A549 (cell line): ENCODE measurements at regions not wholly inside any gene's neighbourhood (a gene's known extent, or its start where the extent isn't known, plus 50 kb on each side); places are given as distances from the start of the nearest gene placed in this dataset.

Source experiments
- ATAC-seq, 2 experiments: fragments of 200-7000 bp in 1 of 2; fragments of >200 bp in 1 of 2; cut with Nextera tagmentation in 1 of 2; cut with Tn5 transposase in 1 of 2; 3 replicates each; pipeline versions ENCODE4 v1.8.0 to v1.9.1; 2018 to 2020; ENCODE audit warnings: mild to moderate bottlenecking in 1 of 2, moderate library complexity in 1 of 2
- CTCF ChIA-PET: fragments of 300-600 bp; sonication (Branson Sonifier 250); formaldehyde crosslinking; extraction: SDS; loops from one replicate; lab custom pipeline; 2021; ENCODE audit warnings: antibody characterized with exemption, inconsistent platforms; lab: Yijun Ruan, JAX
- POLR2A ChIA-PET: fragments of 350-600 bp; formaldehyde crosslinking; extraction: SDS; loops from one replicate; lab custom pipeline; 2021; ENCODE audit warnings: antibody characterized with exemption, inconsistent platforms; lab: Yijun Ruan, JAX
- DNase-seq, 2 experiments: peaks; one replicate each; pipeline versions ENCODE4 v3.0.0 to v3.0.0-alpha.2; 2011 to 2016; ENCODE audit warnings: low read depth in 1 of 2, low spot score in 1 of 2
- FAIRE-seq: peaks from 2 replicates; lab custom pipeline; 2011; peaks lifted over from hg19 to GRCh38; lab: Jason Lieb, UNC
- H3K27ac ChIP-seq, 2 experiments: fragments of >200 bp; sonication (Bioruptor Twin); formaldehyde crosslinking; 3 replicates each; pipeline ENCODE4 v1.5.1; 2016 to 2017
- H3K4me1 ChIP-seq: fragments of >200 bp; sonication (Bioruptor Twin); formaldehyde crosslinking; 3 replicates; pipeline ENCODE4 v1.6.1; 2016
- H3K4me2 ChIP-seq: fragments of >200 bp; sonication (Bioruptor Twin); formaldehyde crosslinking; 3 replicates; pipeline ENCODE4 v1.6.1; 2016
- H3K4me3 ChIP-seq: fragments of >200 bp; sonication (Bioruptor Twin); formaldehyde crosslinking; 3 replicates; pipeline ENCODE4 v1.5.1; 2016
- H3K9me3 ChIP-seq: fragments of >200 bp; sonication (Bioruptor Twin); formaldehyde crosslinking; 3 replicates; pipeline ENCODE4 v1.6.1; 2016
- CHD2 ChIP-seq: fragments of 150-350 bp; IDR thresholded peaks from 2 replicates; pipeline ENCODE4 v1.6.1; 2014; ENCODE audit warnings: low read length; ENCODE audit not compliant: partially characterized antibody
- CTCF ChIP-seq: fragments of >200 bp; sonication (Bioruptor Twin); formaldehyde crosslinking; IDR thresholded peaks from 3 replicates; pipeline ENCODE4 v1.5.1; 2016
- EHF ChIP-seq: fragments of 250-450 bp; sonication (Bioruptor Pico); IDR thresholded peaks from 2 replicates; pipeline ENCODE4 v1.5.0; 2020; ENCODE audit warnings: mild to moderate bottlenecking
- EHMT2 ChIP-seq: fragments of 200-600 bp; sonication (generic); IDR thresholded peaks from 2 replicates; pipeline ENCODE4 v1.6.1; 2016; ENCODE audit warnings: antibody characterized with exemption, low read depth, mild to moderate bottlenecking, moderate library complexity
- EP300 ChIP-seq, 2 experiments: fragments of >200 bp; sonication (Bioruptor Twin); formaldehyde crosslinking; IDR thresholded peaks; 2 replicates in 1 of 2; 3 replicates in 1 of 2; pipeline ENCODE4 v1.6.1; 2016 to 2017
- ESRRA ChIP-seq: fragments of 150-350 bp; IDR thresholded peaks from 2 replicates; pipeline ENCODE4 v1.6.1; 2014; ENCODE audit warnings: mild to moderate bottlenecking, low read length, borderline replicate concordance
- FOSB ChIP-seq: fragments of 250-450 bp; sonication (Bioruptor Pico); IDR thresholded peaks from 2 replicates; pipeline ENCODE4 v1.5.0; 2020; ENCODE audit warnings: mild to moderate bottlenecking, moderate library complexity
- GATA3 ChIP-seq: IDR thresholded peaks from 2 replicates; pipeline ENCODE4 v1.6.1; 2012; ENCODE audit warnings: borderline replicate concordance
- HEYL ChIP-seq: fragments of 250-450 bp; sonication (Bioruptor Pico); IDR thresholded peaks from 2 replicates; pipeline ENCODE4 v1.8.0; 2021; ENCODE audit warnings: mild to moderate bottlenecking, moderate library complexity
- HMGXB4 ChIP-seq: fragments of 250-450 bp; sonication (Bioruptor Pico); IDR thresholded peaks from 2 replicates; pipeline ENCODE4 v1.5.0; 2021; ENCODE audit warnings: mild to moderate bottlenecking, moderate library complexity, borderline replicate concordance
- HOXA7 ChIP-seq: fragments of 250-450 bp; sonication (Bioruptor Pico); IDR thresholded peaks from 2 replicates; pipeline ENCODE4 v1.5.0; 2020; ENCODE audit warnings: mild to moderate bottlenecking, moderate library complexity
- HOXB5 ChIP-seq: fragments of 250-450 bp; sonication (Bioruptor Pico); IDR thresholded peaks from 2 replicates; pipeline ENCODE4 v1.5.0; 2020; ENCODE audit warnings: mild to moderate bottlenecking, moderate library complexity
- JUN ChIP-seq, 2 experiments: fragments of >200 bp; sonication (Bioruptor Twin); formaldehyde crosslinking; IDR thresholded peaks; 2 replicates in 1 of 2; 3 replicates in 1 of 2; pipeline ENCODE4 v1.6.1; 2016 to 2017
- MAFK ChIP-seq: fragments of 450-650 bp; IDR thresholded peaks from 2 replicates; pipeline ENCODE4 v1.6.1; 2014; ENCODE audit not compliant: partially characterized antibody
- MAX ChIP-seq: IDR thresholded peaks from 2 replicates; pipeline ENCODE4 v1.6.1; 2012
- NPAS2 ChIP-seq: fragments of 250-450 bp; sonication (Bioruptor Pico); IDR thresholded peaks from 2 replicates; pipeline ENCODE4 v1.8.0; 2022; ENCODE audit warnings: mild to moderate bottlenecking, moderate library complexity, borderline replicate concordance
- PHF8 ChIP-seq: fragments of 200-600 bp; sonication (generic); IDR thresholded peaks from 2 replicates; pipeline ENCODE4 v1.6.1; 2016; ENCODE audit warnings: low read depth, mild to moderate bottlenecking, antibody characterized with exemption, moderate library complexity, borderline replicate concordance
- RCOR1 ChIP-seq: fragments of 150-350 bp; IDR thresholded peaks from 2 replicates; pipeline ENCODE4 v1.6.1; 2014; ENCODE audit warnings: antibody characterized with exemption, low read length, low read depth
- RNF2 ChIP-seq: fragments of 200-600 bp; sonication (generic); IDR thresholded peaks from 2 replicates; pipeline ENCODE4 v1.6.1; 2016; ENCODE audit warnings: low read depth, mild to moderate bottlenecking, antibody characterized with exemption, moderate library complexity, borderline replicate concordance
- TFCP2L1 ChIP-seq: fragments of 250-450 bp; sonication (Bioruptor Pico); IDR thresholded peaks from 2 replicates; pipeline ENCODE4 v1.5.0; 2021; ENCODE audit warnings: mild to moderate bottlenecking
- USF2 ChIP-seq: fragments of 450-650 bp; IDR thresholded peaks from 2 replicates; pipeline ENCODE4 v1.6.1; 2014; ENCODE audit warnings: antibody characterized with exemption
- ZFP36 ChIP-seq: fragments of 450-650 bp; IDR thresholded peaks from 2 replicates; pipeline ENCODE4 v1.6.1; 2014; ENCODE audit warnings: borderline replicate concordance; ENCODE audit not compliant: partially characterized antibody
- ZSCAN20 ChIP-seq: fragments of 250-450 bp; sonication (Bioruptor Pico); IDR thresholded peaks from 2 replicates; pipeline ENCODE4 v1.8.0; 2022; ENCODE audit warnings: mild to moderate bottlenecking, moderate library complexity
- WGBS: methylation state at CpG from one replicate; pipeline ENCODE4 v1.1.6; 2017; ENCODE audit errors: missing lambda C conversion rate; 5-methylcytosine and 5-hydroxymethylcytosine counted together
- TF ChIP-seq, protein P1 (sequence below): fragments of >200 bp; sonication (Bioruptor Twin); formaldehyde crosslinking; IDR thresholded peaks from 3 replicates; pipeline ENCODE4 v1.6.1; 2016
- TF ChIP-seq, protein P2 (sequence below): fragments of 200-600 bp; sonication (generic); IDR thresholded peaks from 2 replicates; pipeline ENCODE4 v1.6.1; 2016; ENCODE audit warnings: antibody characterized with exemption, mild to moderate bottlenecking, moderate library complexity

DNA sequence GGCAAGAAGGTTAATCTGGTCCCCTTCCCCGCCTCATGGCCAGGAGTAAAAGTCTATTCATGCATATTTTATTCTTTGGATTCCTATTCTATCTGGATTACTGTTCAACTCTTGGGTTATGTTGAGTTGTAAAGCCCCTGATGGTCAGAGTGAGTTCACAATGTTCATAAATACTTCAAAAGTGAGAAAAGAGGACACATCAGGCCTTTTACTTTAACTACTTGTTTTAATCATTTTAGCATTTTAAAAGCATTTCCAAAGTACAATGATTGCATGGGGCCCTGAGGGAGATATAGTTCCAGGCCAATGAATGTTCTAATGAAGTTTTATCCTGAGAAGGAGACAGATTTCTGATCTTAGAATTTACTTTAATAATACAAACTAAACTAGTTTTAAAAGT lies 93.9 kb downstream of the BOD1 start:
- Histone ChIP-seq H3K4me3 (no peak overlapping the region), H3K27ac (no peak overlapping the region), H3K4me1 (no peaks in the 10 kb centered on the region), H3K4me2 (no peak overlapping the region), H3K9me3 (peaks cover 12% of the 10 kb centered on the region; the same call in 2 of the 3 replicates)
- DNase-seq, result no peak
- 43% methylated on average over 1 of the region's 1 CpG for WGBS
- TF ChIP-seq HOXB5 (CRISPR knock-in tag), result no peak
- TF ChIP-seq CTCF, result no peak
- TF ChIP-seq EP300 (IDR thresholded peaks at IDR 0.05), result no peak
- TF ChIP-seq, protein P1, sequence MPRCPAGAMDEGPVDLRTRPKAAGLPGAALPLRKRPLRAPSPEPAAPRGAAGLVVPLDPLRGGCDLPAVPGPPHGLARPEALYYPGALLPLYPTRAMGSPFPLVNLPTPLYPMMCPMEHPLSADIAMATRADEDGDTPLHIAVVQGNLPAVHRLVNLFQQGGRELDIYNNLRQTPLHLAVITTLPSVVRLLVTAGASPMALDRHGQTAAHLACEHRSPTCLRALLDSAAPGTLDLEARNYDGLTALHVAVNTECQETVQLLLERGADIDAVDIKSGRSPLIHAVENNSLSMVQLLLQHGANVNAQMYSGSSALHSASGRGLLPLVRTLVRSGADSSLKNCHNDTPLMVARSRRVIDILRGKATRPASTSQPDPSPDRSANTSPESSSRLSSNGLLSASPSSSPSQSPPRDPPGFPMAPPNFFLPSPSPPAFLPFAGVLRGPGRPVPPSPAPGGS, result no peak
- TF ChIP-seq FOSB (CRISPR knock-in tag), result no peak
- TF ChIP-seq EHMT2, result no peak
- no peak for TF ChIP-seq RCOR1
- no peak for TF ChIP-seq TFCP2L1 (CRISPR knock-in tag)
- TF ChIP-seq EHF (CRISPR knock-in tag), result no peak
- TF ChIP-seq GATA3, result no peak
- TF ChIP-seq ESRRA, result no peak
- TF ChIP-seq MAX, result no peak
- TF ChIP-seq, protein P2, sequence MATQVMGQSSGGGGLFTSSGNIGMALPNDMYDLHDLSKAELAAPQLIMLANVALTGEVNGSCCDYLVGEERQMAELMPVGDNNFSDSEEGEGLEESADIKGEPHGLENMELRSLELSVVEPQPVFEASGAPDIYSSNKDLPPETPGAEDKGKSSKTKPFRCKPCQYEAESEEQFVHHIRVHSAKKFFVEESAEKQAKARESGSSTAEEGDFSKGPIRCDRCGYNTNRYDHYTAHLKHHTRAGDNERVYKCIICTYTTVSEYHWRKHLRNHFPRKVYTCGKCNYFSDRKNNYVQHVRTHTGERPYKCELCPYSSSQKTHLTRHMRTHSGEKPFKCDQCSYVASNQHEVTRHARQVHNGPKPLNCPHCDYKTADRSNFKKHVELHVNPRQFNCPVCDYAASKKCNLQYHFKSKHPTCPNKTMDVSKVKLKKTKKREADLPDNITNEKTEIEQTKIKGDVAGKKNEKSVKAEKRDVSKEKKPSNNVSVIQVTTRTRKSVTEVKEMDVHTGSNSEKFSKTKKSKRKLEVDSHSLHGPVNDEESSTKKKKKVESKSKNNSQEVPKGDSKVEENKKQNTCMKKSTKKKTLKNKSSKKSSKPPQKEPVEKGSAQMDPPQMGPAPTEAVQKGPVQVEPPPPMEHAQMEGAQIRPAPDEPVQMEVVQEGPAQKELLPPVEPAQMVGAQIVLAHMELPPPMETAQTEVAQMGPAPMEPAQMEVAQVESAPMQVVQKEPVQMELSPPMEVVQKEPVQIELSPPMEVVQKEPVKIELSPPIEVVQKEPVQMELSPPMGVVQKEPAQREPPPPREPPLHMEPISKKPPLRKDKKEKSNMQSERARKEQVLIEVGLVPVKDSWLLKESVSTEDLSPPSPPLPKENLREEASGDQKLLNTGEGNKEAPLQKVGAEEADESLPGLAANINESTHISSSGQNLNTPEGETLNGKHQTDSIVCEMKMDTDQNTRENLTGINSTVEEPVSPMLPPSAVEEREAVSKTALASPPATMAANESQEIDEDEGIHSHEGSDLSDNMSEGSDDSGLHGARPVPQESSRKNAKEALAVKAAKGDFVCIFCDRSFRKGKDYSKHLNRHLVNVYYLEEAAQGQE, result no peak
- no peak for TF ChIP-seq JUN (IDR thresholded peaks at IDR 0.05)
- no peak for TF ChIP-seq MAFK
- FAIRE-seq, result no peak
- ChIA-PET POLR2A (no interaction called here), CTCF (no interaction called here)
- no peak for ATAC-seq

GRCh38 chr5:173518856-173519255 lies 97.6 kb downstream of the BOD1 start:
- DNase-seq (no peak), ATAC-seq (no peak), FAIRE-seq (no peak)
- ChIA-PET CTCF (interaction anchor here (1.1 kb wide), 4 partner anchors 14 to 224 kb away, joined by 3 read pairs; no protein-coding TSS in a partner anchor), POLR2A (no interaction called here)
- Histone ChIP-seq H3K4me1 (no peaks in the 10 kb centered on the region; the same call in 2 of the 3 replicates), H3K4me2 (no peak overlapping the region), H3K4me3 (no peak overlapping the region), H3K9me3 (peaks cover 12% of the 10 kb centered on the region; the same call in 2 of the 3 replicates), H3K27ac (no peak overlapping the region)
- WGBS, result 55% methylated on average over 6 of the region's 6 CpGs
- TF ChIP-seq HOXA7 (no peak), JUN (IDR thresholded peaks at IDR 0.05) (no peak), ZFP36 (no peak), PHF8 (no peak), RNF2 (no peak), ZSCAN20 (CRISPR knock-in tag) (no peak), HMGXB4 (CRISPR knock-in tag) (no peak), CHD2 (no peak), HEYL (no peak), NPAS2 (CRISPR knock-in tag) (no peak), HOXB5 (CRISPR knock-in tag) (no peak), USF2 (no peak), FOSB (CRISPR knock-in tag) (no peak)
